HEK293 (cell line): ENCODE measurements at regions not wholly inside any gene's neighbourhood (a gene's known extent, or its start where the extent isn't known, plus 50 kb on each side); places are given as distances from the start of the nearest gene placed in this dataset.

ENCODE experiments used
- CTCF ChIA-PET: fragments of 350-600 bp; formaldehyde crosslinking; extraction: SDS; loops from one replicate; lab custom pipeline; 2021; ENCODE audit warnings: antibody characterized with exemption; lab: Yijun Ruan, JAX
- POLR2A ChIA-PET: fragments of 300-600 bp; formaldehyde crosslinking; extraction: SDS; loops from one replicate; lab custom pipeline; 2020; ENCODE audit warnings: antibody characterized with exemption, inconsistent platforms; lab: Yijun Ruan, JAX
- H3K27ac ChIP-seq: fragments of 200-500 bp; sonication (Bioruptor generic); 2 replicates; pipeline ENCODE4 v1.5.1; 2014; ENCODE audit warnings: low read depth, low read length, control low read depth, inconsistent platforms; ENCODE audit errors: extremely low read depth
- H3K36me3 ChIP-seq, 2 experiments: fragments of 200-500 bp in 1 of 2; sonication (Bioruptor generic) in 1 of 2; 1 replicate in 1 of 2; 2 replicates in 1 of 2; pipeline ENCODE4 v1.5.1; 2014 to 2017; ENCODE audit warnings: inconsistent platforms in 2 of 2, low read length in 2 of 2; ENCODE audit not compliant: control insufficient read depth in 2 of 2, insufficient read depth in 1 of 2
- H3K4me1 ChIP-seq: fragments of 200-500 bp; sonication (Bioruptor generic); 2 replicates; pipeline ENCODE4 v1.5.1; 2014; ENCODE audit warnings: mild to moderate bottlenecking, low read length, inconsistent platforms; ENCODE audit not compliant: control insufficient read depth, insufficient read depth
- H3K4me3 ChIP-seq: 2 replicates; pipeline ENCODE4 v1.5.1; 2011; ENCODE audit warnings: low read depth, mild to moderate bottlenecking, control low read depth, low read length, moderate library complexity
- H3K9me3 ChIP-seq: fragments of 200-500 bp; sonication (Bioruptor generic); 2 replicates; pipeline ENCODE4 v1.5.1; 2014; ENCODE audit warnings: low read depth, low read length, inconsistent platforms; ENCODE audit not compliant: control insufficient read depth, insufficient read depth
- KLF1 ChIP-seq: fragments of 450-650 bp; formaldehyde crosslinking; IDR thresholded peaks from 2 replicates; pipeline ENCODE4 v1.5.1; 2016; ENCODE audit warnings: missing biosample characterization, missing genetic modification characterization
- RBAK ChIP-seq: fragments of 450-650 bp; formaldehyde crosslinking; IDR thresholded peaks from 2 replicates; pipeline ENCODE4 v1.5.1; 2016; ENCODE audit warnings: missing biosample characterization, missing genetic modification characterization
- REPIN1 ChIP-seq: fragments of 450-650 bp; formaldehyde crosslinking; IDR thresholded peaks from 2 replicates; pipeline ENCODE4 v1.5.1; 2017; ENCODE audit warnings: missing biosample characterization, missing genetic modification characterization, low read depth
- TCF7L2 ChIP-seq: IDR thresholded peaks from 2 replicates; pipeline ENCODE4 v1.6.1; 2011; ENCODE audit warnings: low read depth, mild to moderate bottlenecking, inconsistent platforms, low read length, moderate library complexity, borderline replicate concordance
- ZBTB7A ChIP-seq: fragments of 450-650 bp; formaldehyde crosslinking; IDR thresholded peaks from 2 replicates; pipeline ENCODE4 v1.5.1; 2016; ENCODE audit warnings: low read depth, missing biosample characterization, missing genetic modification characterization
- ZNF24 ChIP-seq: fragments of 450-650 bp; formaldehyde crosslinking; IDR thresholded peaks from 2 replicates; pipeline ENCODE4 v1.5.1; 2016; ENCODE audit warnings: missing biosample characterization, missing genetic modification characterization
- ZNF292 ChIP-seq: fragments of 450-650 bp; formaldehyde crosslinking; IDR thresholded peaks from 2 replicates; pipeline ENCODE4 v1.5.1; 2016; ENCODE audit warnings: low read depth, missing biosample characterization, missing genetic modification characterization, borderline replicate concordance
- ZNF350 ChIP-seq: fragments of 450-650 bp; formaldehyde crosslinking; IDR thresholded peaks from 2 replicates; pipeline ENCODE4 v1.5.0; 2017; ENCODE audit warnings: missing biosample characterization, mild to moderate bottlenecking, missing genetic modification characterization
- ZNF510 ChIP-seq: fragments of 450-650 bp; formaldehyde crosslinking; IDR thresholded peaks from 2 replicates; pipeline ENCODE4 v1.5.1; 2018; ENCODE audit warnings: mild to moderate bottlenecking, missing genetic modification characterization, missing biosample characterization; ENCODE audit not compliant: insufficient replicate concordance
- ZNF530 ChIP-seq: fragments of 450-650 bp; formaldehyde crosslinking; IDR thresholded peaks from 2 replicates; pipeline ENCODE4 v1.5.1; 2016; ENCODE audit warnings: low read depth, missing biosample characterization, missing genetic modification characterization
- ZNF558 ChIP-seq: fragments of 450-650 bp; formaldehyde crosslinking; IDR thresholded peaks from 2 replicates; pipeline ENCODE4 v1.5.1; 2016; ENCODE audit warnings: missing biosample characterization, missing genetic modification characterization
- ZNF626 ChIP-seq: fragments of 450-650 bp; sonication (Bioruptor Pico); formaldehyde crosslinking; IDR thresholded peaks from 2 replicates; pipeline ENCODE4 v1.5.1; 2018; ENCODE audit warnings: missing biosample characterization, missing genetic modification characterization, inconsistent platforms
- ZNF785 ChIP-seq: fragments of 450-650 bp; formaldehyde crosslinking; IDR thresholded peaks from 2 replicates; pipeline ENCODE4 v1.5.1; 2016; ENCODE audit warnings: missing biosample characterization, missing genetic modification characterization
- TF ChIP-seq, protein P1 (sequence below): fragments of 450-650 bp; formaldehyde crosslinking; IDR thresholded peaks from 2 replicates; pipeline ENCODE4 v1.5.1; 2016; ENCODE audit warnings: missing biosample characterization, missing genetic modification characterization
- TF ChIP-seq, protein P2 (sequence below): fragments of 450-650 bp; formaldehyde crosslinking; IDR thresholded peaks from 2 replicates; pipeline ENCODE4 v1.5.1; 2016; ENCODE audit warnings: missing biosample characterization, missing genetic modification characterization
- TF ChIP-seq, protein P3 (sequence below): fragments of 450-650 bp; formaldehyde crosslinking; IDR thresholded peaks from 2 replicates; pipeline ENCODE4 v1.5.1; 2016; ENCODE audit warnings: missing biosample characterization, missing genetic modification characterization
- TF ChIP-seq, protein P4 (sequence below): fragments of 450-650 bp; formaldehyde crosslinking; IDR thresholded peaks from 2 replicates; pipeline ENCODE4 v1.5.1; 2017; ENCODE audit warnings: missing biosample characterization, missing genetic modification characterization
- TF ChIP-seq, protein P5 (sequence below): fragments of 450-650 bp; formaldehyde crosslinking; IDR thresholded peaks from 2 replicates; pipeline ENCODE4 v1.5.1; 2016; ENCODE audit warnings: missing biosample characterization, missing genetic modification characterization, low read depth
- TF ChIP-seq, protein P6 (sequence below): fragments of 450-650 bp; formaldehyde crosslinking; IDR thresholded peaks from 2 replicates; pipeline ENCODE4 v1.5.1; 2016; ENCODE audit warnings: missing biosample characterization, missing genetic modification characterization

DNA sequence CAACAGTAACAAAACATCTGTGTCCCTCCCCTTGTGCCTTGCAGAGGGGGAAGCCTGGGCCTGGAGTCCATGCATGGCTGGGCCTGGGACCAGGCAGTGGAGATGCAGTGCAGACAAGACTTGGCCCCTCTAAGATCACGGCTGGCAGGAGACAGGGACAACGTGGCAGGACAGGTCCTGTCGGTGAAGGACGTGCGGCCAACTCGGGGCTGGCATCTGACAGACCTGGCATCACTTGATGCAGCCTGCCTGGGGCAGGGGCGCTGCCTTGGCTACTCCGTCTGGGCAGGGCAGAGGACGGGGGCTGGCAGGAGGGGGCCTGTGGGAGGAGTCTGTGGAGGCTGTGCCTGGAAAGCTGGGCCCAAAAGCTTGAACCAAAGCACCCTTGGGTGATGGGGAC is 112.1 kb downstream of the CPZ start (continued):
- TF ChIP-seq, protein P1, sequence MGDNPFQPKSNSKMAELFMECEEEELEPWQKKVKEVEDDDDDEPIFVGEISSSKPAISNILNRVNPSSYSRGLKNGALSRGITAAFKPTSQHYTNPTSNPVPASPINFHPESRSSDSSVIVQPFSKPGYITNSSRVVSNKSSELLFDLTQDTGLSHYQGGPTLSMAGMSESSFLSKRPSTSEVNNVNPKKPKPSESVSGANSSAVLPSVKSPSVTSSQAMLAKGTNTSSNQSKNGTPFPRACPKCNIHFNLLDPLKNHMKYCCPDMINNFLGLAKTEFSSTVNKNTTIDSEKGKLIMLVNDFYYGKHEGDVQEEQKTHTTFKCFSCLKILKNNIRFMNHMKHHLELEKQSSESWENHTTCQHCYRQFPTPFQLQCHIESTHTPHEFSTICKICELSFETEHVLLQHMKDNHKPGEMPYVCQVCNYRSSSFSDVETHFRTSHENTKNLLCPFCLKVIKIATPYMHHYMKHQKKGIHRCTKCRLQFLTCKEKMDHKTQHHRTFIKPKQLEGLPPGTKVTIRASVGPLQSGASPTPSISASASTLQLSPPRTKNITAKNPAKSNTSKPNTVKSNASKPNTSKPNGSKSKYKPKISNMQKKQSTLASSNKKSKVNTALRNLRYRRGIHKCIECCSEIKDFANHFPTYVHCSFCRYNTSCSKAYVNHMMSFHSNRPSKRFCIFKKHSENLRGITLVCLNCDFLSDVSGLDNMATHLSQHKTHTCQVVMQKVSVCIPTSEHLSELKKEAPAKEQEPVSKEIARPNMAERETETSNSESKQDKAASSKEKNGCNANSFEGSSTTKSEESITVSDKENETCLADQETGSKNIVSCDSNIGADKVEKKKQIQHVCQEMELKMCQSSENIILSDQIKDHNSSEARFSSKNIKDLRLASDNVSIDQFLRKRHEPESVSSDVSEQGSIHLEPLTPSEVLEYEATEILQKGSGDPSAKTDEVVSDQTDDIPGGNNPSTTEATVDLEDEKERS: no peak
- TF ChIP-seq ZNF626 (tag by site-specific recombination): no peak
- TF ChIP-seq ZNF785 (tag by site-specific recombination): no peak
- TF ChIP-seq ZNF350 (tag by site-specific recombination): no peak

DNA sequence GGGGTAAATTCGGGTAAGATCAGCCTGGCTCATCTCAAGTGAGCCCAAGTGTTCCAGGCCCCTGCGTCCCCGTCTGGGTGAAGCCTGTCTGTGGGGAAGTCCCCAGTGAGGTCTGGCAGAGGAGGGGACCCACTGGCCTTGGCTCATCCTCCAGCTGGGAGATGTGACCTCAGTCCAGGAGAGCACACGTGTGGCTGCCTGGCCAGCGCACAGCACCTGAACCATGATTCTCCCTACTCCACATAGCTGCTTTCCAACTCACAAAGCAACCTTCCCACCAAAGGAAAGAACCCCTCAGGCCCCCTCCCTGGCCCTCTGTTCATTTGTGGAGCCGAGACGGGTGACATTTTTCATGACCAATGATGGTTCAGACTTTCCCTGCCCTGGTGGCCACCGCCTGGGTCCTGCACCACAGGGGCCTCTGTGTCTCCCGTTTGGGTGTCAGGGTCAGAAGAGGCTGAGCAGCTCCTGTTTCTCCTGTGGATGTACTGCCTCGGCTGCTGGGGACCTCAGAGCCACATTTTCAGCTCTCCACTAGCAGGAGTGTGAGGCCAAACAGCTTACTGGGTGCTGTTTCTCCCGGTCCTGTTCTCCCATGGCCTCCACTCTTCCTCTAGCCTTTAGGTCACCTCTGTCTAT is 111.4 kb downstream of the CPZ start:
- ChIA-PET CTCF (interaction anchor here (0.6 to 1.7 kb wide), 2 partner anchors 15 to 24 kb away, joined by 4 to 6 read pairs; no protein-coding TSS in a partner anchor), POLR2A (no interaction called here)
- Histone ChIP-seq H3K4me1 (no peaks in the 10 kb centered on the region), H3K36me3 (no peaks in the 10 kb centered on the region), H3K4me3 (no peak overlapping the region), H3K9me3 (no peaks in the 10 kb centered on the region), H3K27ac (no peak overlapping the region)
- TF ChIP-seq RBAK (tag by site-specific recombination) (no peak), TCF7L2 (no peak)
- TF ChIP-seq, protein P2, sequence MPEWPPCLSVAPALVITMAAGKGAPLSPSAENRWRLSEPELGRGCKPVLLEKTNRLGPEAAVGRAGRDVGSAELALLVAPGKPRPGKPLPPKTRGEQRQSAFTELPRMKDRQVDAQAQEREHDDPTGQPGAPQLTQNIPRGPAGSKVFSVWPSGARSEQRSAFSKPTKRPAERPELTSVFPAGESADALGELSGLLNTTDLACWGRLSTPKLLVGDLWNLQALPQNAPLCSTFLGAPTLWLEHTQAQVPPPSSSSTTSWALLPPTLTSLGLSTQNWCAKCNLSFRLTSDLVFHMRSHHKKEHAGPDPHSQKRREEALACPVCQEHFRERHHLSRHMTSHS (tag by site-specific recombination): no peak
- TF ChIP-seq, protein P3, sequence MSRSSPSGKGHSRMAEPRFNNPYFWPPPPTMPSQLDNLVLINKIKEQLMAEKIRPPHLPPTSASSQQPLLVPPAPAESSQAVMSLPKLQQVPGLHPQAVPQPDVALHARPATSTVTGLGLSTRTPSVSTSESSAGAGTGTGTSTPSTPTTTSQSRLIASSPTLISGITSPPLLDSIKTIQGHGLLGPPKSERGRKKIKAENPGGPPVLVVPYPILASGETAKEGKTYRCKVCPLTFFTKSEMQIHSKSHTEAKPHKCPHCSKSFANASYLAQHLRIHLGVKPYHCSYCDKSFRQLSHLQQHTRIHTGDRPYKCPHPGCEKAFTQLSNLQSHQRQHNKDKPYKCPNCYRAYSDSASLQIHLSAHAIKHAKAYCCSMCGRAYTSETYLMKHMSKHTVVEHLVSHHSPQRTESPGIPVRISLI: no peak

DNA sequence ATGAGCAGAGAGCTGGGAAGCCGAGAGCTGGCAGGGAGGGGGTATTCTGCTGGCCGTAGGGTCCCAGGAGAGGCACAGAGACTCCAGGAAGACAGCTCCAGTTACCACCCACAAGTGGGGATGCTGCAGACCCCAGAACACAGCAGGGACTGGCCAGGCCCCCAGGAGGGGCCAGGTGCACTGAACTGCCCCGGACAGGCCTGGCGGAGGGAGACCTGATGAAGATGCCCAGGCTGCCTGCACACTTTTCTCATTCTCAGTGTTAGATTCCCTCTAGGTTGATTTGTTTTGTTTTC is 110.8 kb downstream of the CPZ start:
- no peak overlapping the region for H3K27ac ChIP-seq
- H3K36me3 ChIP-seq: no peaks in the 10 kb centered on the region
- no peaks in the 10 kb centered on the region for H3K4me1 ChIP-seq
- CTCF ChIA-PET: interaction anchor here (1.7 kb wide), 1 partner anchor 15 kb away, joined by 6 read pairs; no protein-coding TSS in a partner anchor
- H3K9me3 ChIP-seq: no peaks in the 10 kb centered on the region
- POLR2A ChIA-PET: no interaction called here
- H3K4me3 ChIP-seq: no peak overlapping the region
- TF ChIP-seq, protein P4, sequence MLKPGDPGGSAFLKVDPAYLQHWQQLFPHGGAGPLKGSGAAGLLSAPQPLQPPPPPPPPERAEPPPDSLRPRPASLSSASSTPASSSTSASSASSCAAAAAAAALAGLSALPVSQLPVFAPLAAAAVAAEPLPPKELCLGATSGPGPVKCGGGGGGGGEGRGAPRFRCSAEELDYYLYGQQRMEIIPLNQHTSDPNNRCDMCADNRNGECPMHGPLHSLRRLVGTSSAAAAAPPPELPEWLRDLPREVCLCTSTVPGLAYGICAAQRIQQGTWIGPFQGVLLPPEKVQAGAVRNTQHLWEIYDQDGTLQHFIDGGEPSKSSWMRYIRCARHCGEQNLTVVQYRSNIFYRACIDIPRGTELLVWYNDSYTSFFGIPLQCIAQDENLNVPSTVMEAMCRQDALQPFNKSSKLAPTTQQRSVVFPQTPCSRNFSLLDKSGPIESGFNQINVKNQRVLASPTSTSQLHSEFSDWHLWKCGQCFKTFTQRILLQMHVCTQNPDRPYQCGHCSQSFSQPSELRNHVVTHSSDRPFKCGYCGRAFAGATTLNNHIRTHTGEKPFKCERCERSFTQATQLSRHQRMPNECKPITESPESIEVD (tag by site-specific recombination): no peak
- TF ChIP-seq, protein P5, sequence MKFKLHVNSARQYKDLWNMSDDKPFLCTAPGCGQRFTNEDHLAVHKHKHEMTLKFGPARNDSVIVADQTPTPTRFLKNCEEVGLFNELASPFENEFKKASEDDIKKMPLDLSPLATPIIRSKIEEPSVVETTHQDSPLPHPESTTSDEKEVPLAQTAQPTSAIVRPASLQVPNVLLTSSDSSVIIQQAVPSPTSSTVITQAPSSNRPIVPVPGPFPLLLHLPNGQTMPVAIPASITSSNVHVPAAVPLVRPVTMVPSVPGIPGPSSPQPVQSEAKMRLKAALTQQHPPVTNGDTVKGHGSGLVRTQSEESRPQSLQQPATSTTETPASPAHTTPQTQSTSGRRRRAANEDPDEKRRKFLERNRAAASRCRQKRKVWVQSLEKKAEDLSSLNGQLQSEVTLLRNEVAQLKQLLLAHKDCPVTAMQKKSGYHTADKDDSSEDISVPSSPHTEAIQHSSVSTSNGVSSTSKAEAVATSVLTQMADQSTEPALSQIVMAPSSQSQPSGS: no peak
- TF ChIP-seq, protein P6, sequence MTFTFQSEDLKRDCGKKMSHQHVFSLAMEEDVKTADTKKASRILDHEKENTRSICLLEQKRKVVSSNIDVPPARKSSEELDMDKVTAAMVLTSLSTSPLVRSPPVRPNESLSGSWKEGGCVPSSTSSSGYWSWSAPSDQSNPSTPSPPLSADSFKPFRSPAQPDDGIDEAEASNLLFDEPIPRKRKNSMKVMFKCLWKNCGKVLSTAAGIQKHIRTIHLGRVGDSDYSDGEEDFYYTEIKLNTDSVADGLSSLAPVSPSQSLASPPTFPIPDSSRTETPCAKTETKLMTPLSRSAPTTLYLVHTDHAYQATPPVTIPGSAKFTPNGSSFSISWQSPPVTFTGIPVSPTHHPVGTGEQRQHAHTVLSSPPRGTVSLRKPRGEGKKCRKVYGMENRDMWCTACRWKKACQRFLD (tag by site-specific recombination): no peak
- no peak for TF ChIP-seq KLF1 (tag by site-specific recombination)
- no peak for TF ChIP-seq ZNF24
- no peak for TF ChIP-seq ZBTB7A (tag by site-specific recombination)
- TF ChIP-seq, protein P1: no peak
- TF ChIP-seq REPIN1: no peak
- TF ChIP-seq ZNF530 (tag by site-specific recombination): no peak
- TF ChIP-seq ZNF510 (tag by site-specific recombination): no peak
- TF ChIP-seq ZNF292 (tag by site-specific recombination): no peak
- no peak for TF ChIP-seq ZNF558 (tag by site-specific recombination)
